Panc1 (cell line): ENCODE measurements at regions not wholly inside any gene's neighbourhood (a gene's known extent, or its start where the extent isn't known, plus 50 kb on each side); places are given as distances from the start of the nearest gene placed in this dataset.

Experiments used
- ATAC-seq: fragments of 200-7000 bp; cut with Tn5 transposase; 2 replicates; pipeline ENCODE4 v1.9.1; 2020; ENCODE audit warnings: mild to moderate bottlenecking, moderate library complexity
- BruUV-seq: library from RNA; stranded (reverse); fragments of 400-500 nt; replicated peaks from 2 replicates; lab custom pipeline; 2021; lab: Mats Ljungman, UMichigan
- CTCF ChIA-PET: fragments of 300-600 bp; sonication (Branson Sonifier 250); formaldehyde crosslinking; loops from one replicate; lab custom pipeline; 2022; ENCODE audit warnings: antibody characterized with exemption; lab: Charles Lee
- POLR2A ChIA-PET: fragments of 300-600 bp; sonication (Branson Sonifier 250); formaldehyde crosslinking; loops from one replicate; lab custom pipeline; 2022; ENCODE audit warnings: antibody characterized with exemption; lab: Charles Lee
- DNase-seq: peaks from one replicate; pipeline ENCODE4 v3.0.0-alpha.2; 2010; ENCODE audit warnings: low read depth, low spot score
- H3K27ac ChIP-seq: 2 replicates; pipeline ENCODE4 v1.5.1; 2011; ENCODE audit warnings: mild to moderate bottlenecking, low read length, inconsistent platforms
- H3K27me3 ChIP-seq: fragments of 200-500 bp; sonication (Bioruptor generic); 2 replicates; pipeline ENCODE4 v1.6.0; 2014; ENCODE audit warnings: low read length, inconsistent platforms; ENCODE audit not compliant: control insufficient read depth, insufficient read depth
- H3K36me3 ChIP-seq: fragments of 200-500 bp; sonication (Bioruptor generic); 2 replicates; pipeline ENCODE4 v1.5.1; 2014; ENCODE audit warnings: inconsistent platforms, mild to moderate bottlenecking, low read length, moderate library complexity; ENCODE audit not compliant: control insufficient read depth, insufficient read depth
- H3K4me1 ChIP-seq: 2 replicates; pipeline ENCODE4 v1.5.1; 2011; ENCODE audit warnings: inconsistent platforms, mild to moderate bottlenecking, low read length, moderate library complexity; ENCODE audit not compliant: control insufficient read depth, insufficient read depth
- H3K4me3 ChIP-seq, 2 experiments: 2 replicates each; pipeline ENCODE4 v1.5.1; 2011 to 2012; ENCODE audit warnings: low read depth in 2 of 2, low read length in 2 of 2, mild to moderate bottlenecking in 2 of 2, inconsistent platforms in 1 of 2, moderate library complexity in 1 of 2
- H3K9me3 ChIP-seq: fragments of 200-500 bp; sonication (Bioruptor generic); 2 replicates; pipeline ENCODE4 v1.5.1; 2014; ENCODE audit warnings: low read depth, mild to moderate bottlenecking, inconsistent platforms, low read length, moderate library complexity; ENCODE audit not compliant: control insufficient read depth, insufficient read depth
- CTCF ChIP-seq: fragments of 450-650 bp; IDR thresholded peaks from 2 replicates; pipeline ENCODE4 v1.5.1; 2017; ENCODE audit warnings: mild to moderate bottlenecking
- POLR2AphosphoS5 ChIP-seq: IDR thresholded peaks from 2 replicates; pipeline ENCODE4 v1.6.1; 2012; ENCODE audit warnings: mild to moderate bottlenecking, low read depth, low read length, moderate library complexity
- REST ChIP-seq, 2 experiments: IDR thresholded peaks; 2 replicates each; pipeline ENCODE4 v1.6.1; 2011 to 2012; ENCODE audit warnings: low read depth in 2 of 2, control low read depth in 1 of 2, low read length in 1 of 2, mild to moderate bottlenecking in 1 of 2, moderate library complexity in 1 of 2; ENCODE audit not compliant: insufficient read depth in 1 of 2
- SIN3A ChIP-seq: IDR thresholded peaks from 2 replicates; pipeline ENCODE4 v1.6.1; 2012; ENCODE audit warnings: low read depth, mild to moderate bottlenecking, low read length, moderate library complexity, borderline replicate concordance; ENCODE audit not compliant: insufficient read depth
- TCF7L2 ChIP-seq: IDR thresholded peaks from 2 replicates; pipeline ENCODE4 v1.6.1; 2011; ENCODE audit warnings: mild to moderate bottlenecking, low read depth, low read length, inconsistent platforms
- in situ Hi-C: cut with HindIII; loops from 2 replicates; pipeline ENCODE4 v1.10.0; 2016; ENCODE audit warnings: low sequenced_read_pairs, low pct_unique_long_range_greater_than_20kb
- intact Hi-C: fragments of 100-400 bp; cut with micrococcal nuclease; formaldehyde crosslinking; loops from one replicate; pipeline ENCODE4 v1.10.0; 2022; ENCODE audit not compliant: unreplicated experiment

DNA sequence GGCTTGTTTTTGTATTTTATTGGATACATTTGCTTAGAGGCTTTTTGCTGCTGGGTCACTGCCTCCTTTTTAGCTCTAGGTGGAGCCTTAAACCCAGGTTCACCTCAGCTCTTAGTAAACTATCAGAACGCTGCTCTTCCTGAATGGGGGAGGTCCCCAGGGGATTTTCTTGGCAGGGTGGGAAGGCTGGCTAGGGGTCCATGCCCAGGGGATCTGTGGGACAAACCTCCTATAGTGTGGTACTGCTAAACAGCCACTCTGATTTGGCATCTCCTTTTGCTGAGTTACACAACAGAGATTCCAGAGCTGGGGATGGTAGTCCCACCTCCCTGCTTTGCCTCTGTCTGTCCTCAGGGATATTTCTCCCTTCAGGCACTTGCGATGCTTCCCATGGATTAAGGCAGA is 204.9 kb downstream of the ZIC5 start:
- TF ChIP-seq SIN3A (no peak), POLR2AphosphoS5 (no peak), TCF7L2 (no peak), REST (IDR thresholded peaks at IDR 0.05; ENCODE audit: insufficient read depth in 1 of 2, low read depth in 2 of 2, low read length in 1 of 2) (no peak), CTCF (no peak; the same call in 1 of the 2 replicates)
- H3K9me3 ChIP-seq = no peaks in the 10 kb centered on the region
- H3K27ac ChIP-seq = no peak overlapping the region
- BruUV-seq = no TSS peak
- H3K4me1 ChIP-seq = no peaks in the 10 kb centered on the region
- no peak for ATAC-seq
- H3K27me3 ChIP-seq = no peaks in the 10 kb centered on the region
- CTCF ChIA-PET = no interaction called here
- POLR2A ChIA-PET = no interaction called here
- no peak for DNase-seq
- intact Hi-C loops (no loop called here), in situ Hi-C loops (no loop called here)
- no peaks in the 10 kb centered on the region for H3K36me3 ChIP-seq
- H3K4me3 ChIP-seq = no peak overlapping the region

GRCh38 chr13:99765869-99766268 is 205.7 kb downstream of the ZIC5 start:
- TF ChIP-seq SIN3A (no peak), TCF7L2 (no peak), CTCF (no peak), REST (IDR thresholded peaks at IDR 0.05; ENCODE audit: insufficient read depth in 1 of 2, low read depth in 2 of 2, low read length in 1 of 2) (no peak), POLR2AphosphoS5 (no peak)
- ChIA-PET POLR2A (no interaction called here), CTCF (no interaction called here)
- ATAC-seq = no peak
- in situ Hi-C loops = no loop called here
- H3K27ac ChIP-seq = no peak overlapping the region
- no peak overlapping the region for H3K4me3 ChIP-seq
- no TSS peak for BruUV-seq
- H3K4me1 ChIP-seq = no peaks in the 10 kb centered on the region
- H3K36me3 ChIP-seq = no peaks in the 10 kb centered on the region
- DNase-seq = no peak
- H3K27me3 ChIP-seq = no peaks in the 10 kb centered on the region
- no peaks in the 10 kb centered on the region for H3K9me3 ChIP-seq
- intact Hi-C loops = no loop called here
